Astrocyte (in vitro differentiated cells and primary cell): ENCODE measurements at regions not wholly inside any gene's neighbourhood (a gene's known extent, or its start where the extent isn't known, plus 50 kb on each side); places are given as distances from the start of the nearest gene placed in this dataset.
A peak's percentile ranks its signal among the peaks of the same experiment; 100 is the strongest.

Experiments
- DNase-seq: peaks from one replicate; pipeline ENCODE4 v3.0.0-alpha.2; 2010; ENCODE audit warnings: low read depth
- FAIRE-seq: peaks from 2 replicates; lab custom pipeline; 2011; peaks lifted over from hg19 to GRCh38; lab: Jason Lieb, UNC
- H2AFZ ChIP-seq: 2 replicates; pipeline ENCODE4 v1.6.0; 2012; ENCODE audit warnings: low read depth, low read length, inconsistent platforms
- H3K27ac ChIP-seq: 2 replicates; pipeline ENCODE4 v1.5.1; 2011; ENCODE audit warnings: low read depth, low read length, inconsistent platforms
- H3K27me3 ChIP-seq: 2 replicates; pipeline ENCODE4 v1.6.0; 2011; ENCODE audit warnings: low read length, inconsistent platforms; ENCODE audit not compliant: insufficient read depth
- H3K36me3 ChIP-seq: 2 replicates; pipeline ENCODE4 v1.5.1; 2011; ENCODE audit warnings: low read length, inconsistent platforms; ENCODE audit not compliant: insufficient read depth
- H3K4me1 ChIP-seq: 2 replicates; pipeline ENCODE4 v1.5.1; 2011; ENCODE audit warnings: low read length, inconsistent platforms; ENCODE audit not compliant: insufficient read depth
- H3K4me2 ChIP-seq: 2 replicates; pipeline ENCODE4 v1.6.0; 2012; ENCODE audit warnings: low read length, inconsistent platforms
- H3K4me3 ChIP-seq: 2 replicates; pipeline ENCODE4 v1.5.1; 2011; ENCODE audit warnings: low read depth, mild to moderate bottlenecking, low read length, inconsistent platforms; ENCODE audit not compliant: insufficient read depth
- H3K79me2 ChIP-seq: 2 replicates; pipeline ENCODE4 v1.6.0; 2012; ENCODE audit warnings: mild to moderate bottlenecking, low read length, inconsistent platforms; ENCODE audit not compliant: insufficient read depth
- H3K9ac ChIP-seq: 2 replicates; pipeline ENCODE4 v1.6.0; 2012; ENCODE audit warnings: mild to moderate bottlenecking, low read length, inconsistent platforms
- H3K9me3 ChIP-seq: 2 replicates; pipeline ENCODE4 v1.5.1; 2012; ENCODE audit warnings: low read depth, mild to moderate bottlenecking, low read length, inconsistent platforms; ENCODE audit not compliant: insufficient read depth
- H4K20me1 ChIP-seq: 2 replicates; pipeline ENCODE4 v1.6.0; 2012; ENCODE audit warnings: low read length, inconsistent platforms; ENCODE audit not compliant: insufficient read depth
- H3K27ac Mint-ChIP-seq: one replicate; pipeline ENCODE4 v1.8.0; 2021; ENCODE audit warnings: mild to moderate bottlenecking, mixed read lengths; ENCODE audit not compliant: unreplicated experiment
- H3K27me3 Mint-ChIP-seq: one replicate; pipeline ENCODE4 v1.8.0; 2021; ENCODE audit warnings: low read depth, mixed read lengths; ENCODE audit not compliant: unreplicated experiment
- H3K36me3 Mint-ChIP-seq: one replicate; pipeline ENCODE4 v1.8.0; 2021; ENCODE audit warnings: low read depth, mixed read lengths; ENCODE audit not compliant: unreplicated experiment
- H3K4me1 Mint-ChIP-seq: one replicate; pipeline ENCODE4 v1.8.0; 2021; ENCODE audit warnings: low read depth, mixed read lengths; ENCODE audit not compliant: unreplicated experiment
- H3K4me3 Mint-ChIP-seq: one replicate; pipeline ENCODE4 v1.8.0; 2021; ENCODE audit warnings: mild to moderate bottlenecking, moderate library complexity, mixed read lengths; ENCODE audit not compliant: unreplicated experiment
- H3K9me3 Mint-ChIP-seq: one replicate; pipeline ENCODE4 v1.8.0; 2021; ENCODE audit warnings: mild to moderate bottlenecking, mixed read lengths; ENCODE audit not compliant: unreplicated experiment
- CTCF ChIP-seq: IDR thresholded peaks from 2 replicates; pipeline ENCODE4 v1.5.1; 2011; ENCODE audit warnings: low read depth, mild to moderate bottlenecking, inconsistent platforms, low read length, moderate library complexity; ENCODE audit not compliant: insufficient read depth
- EZH2 ChIP-seq: IDR thresholded peaks from 2 replicates; pipeline ENCODE4 v1.6.1; 2012; ENCODE audit warnings: mild to moderate bottlenecking, low read length, inconsistent platforms; ENCODE audit not compliant: insufficient read depth

- no peak overlapping the region for H2AFZ ChIP-seq
- H3K9me3 Mint-ChIP-seq = peaks cover 19% of the 10 kb centered on the region
- H4K20me1 ChIP-seq = no peaks in the 10 kb centered on the region
- H3K27ac Mint-ChIP-seq = no peak overlapping the region
- H3K27ac ChIP-seq = no peak overlapping the region
- no peak overlapping the region for H3K4me2 ChIP-seq
- FAIRE-seq (no peak), DNase-seq (peak; percentile 31)
- H3K27me3 ChIP-seq = no peaks in the 10 kb centered on the region
- peaks cover 4% of the 10 kb centered on the region for H3K36me3 Mint-ChIP-seq
- H3K36me3 ChIP-seq = no peaks in the 10 kb centered on the region
- H3K79me2 ChIP-seq = no peaks in the 10 kb centered on the region
- H3K9me3 ChIP-seq = peaks cover 11% of the 10 kb centered on the region
- H3K4me1 ChIP-seq = peaks cover 14% of the 10 kb centered on the region
- H3K9ac ChIP-seq = no peak overlapping the region
- H3K27me3 Mint-ChIP-seq = no peaks in the 10 kb centered on the region
- TF ChIP-seq CTCF = no peak
- TF ChIP-seq EZH2 = no peak
- H3K4me3 Mint-ChIP-seq = no peak overlapping the region
- peaks cover 13% of the 10 kb centered on the region for H3K4me1 Mint-ChIP-seq
- H3K4me3 ChIP-seq = no peak overlapping the region
These were observed 290.2 kb downstream of the ZNF608 start for GRCh38 chr5:124456249-124456648.

GRCh38 chr5:124454081-124454480 is 292.4 kb downstream of the ZNF608 start:
- H3K4me3 Mint-ChIP-seq = no peak overlapping the region
- Histone ChIP-seq H3K9me3 (no peaks in the 10 kb centered on the region), H3K4me3 (no peak overlapping the region), H3K4me1 (peaks cover 14% of the 10 kb centered on the region), H3K27ac (peak overlapping the region; percentile 55), H4K20me1 (no peaks in the 10 kb centered on the region), H3K27me3 (peaks cover 4% of the 10 kb centered on the region), H2AFZ (no peak overlapping the region), H3K9ac (peak overlapping the region; percentile 50), H3K79me2 (no peaks in the 10 kb centered on the region), H3K36me3 (no peaks in the 10 kb centered on the region), H3K4me2 (peak overlapping the region; percentile 58)
- peaks cover 13% of the 10 kb centered on the region for H3K4me1 Mint-ChIP-seq
- H3K36me3 Mint-ChIP-seq = no peaks in the 10 kb centered on the region
- no peak for FAIRE-seq
- peak overlapping the region; percentile 79 for H3K27ac Mint-ChIP-seq
- peaks cover 7% of the 10 kb centered on the region for H3K9me3 Mint-ChIP-seq
- DNase-seq = peak; percentile 49
- H3K27me3 Mint-ChIP-seq = no peaks in the 10 kb centered on the region
- TF ChIP-seq EZH2 (no peak), CTCF (no peak)

GRCh38 chr5:124453221-124454051 is 293.0 kb downstream of the ZNF608 start:
- H3K27me3 Mint-ChIP-seq = no peaks in the 10 kb centered on the region
- no peaks in the 10 kb centered on the region for H3K36me3 ChIP-seq
- no peaks in the 10 kb centered on the region for H3K79me2 ChIP-seq
- H3K27ac Mint-ChIP-seq = peak overlapping the region; percentile 79
- peak overlapping the region; percentile 50 for H3K9ac ChIP-seq
- H3K4me1 ChIP-seq = peaks cover 14% of the 10 kb centered on the region
- no peak overlapping the region for H3K4me3 Mint-ChIP-seq
- no peaks in the 10 kb centered on the region for H3K36me3 Mint-ChIP-seq
- no peak overlapping the region for H2AFZ ChIP-seq
- peaks cover 13% of the 10 kb centered on the region for H3K4me1 Mint-ChIP-seq
- DNase-seq = peak; percentile 90
- peaks cover 10% of the 10 kb centered on the region for H3K9me3 Mint-ChIP-seq
- H3K27ac ChIP-seq = peak overlapping the region; percentile 55
- peak overlapping the region; percentile 58 for H3K4me2 ChIP-seq
- H3K4me3 ChIP-seq = no peak overlapping the region
- peaks cover 5% of the 10 kb centered on the region for H3K27me3 ChIP-seq
- TF ChIP-seq CTCF = no peak
- TF ChIP-seq EZH2 = no peak
- peak; percentile 41 for FAIRE-seq
- H3K9me3 ChIP-seq = no peaks in the 10 kb centered on the region
- no peaks in the 10 kb centered on the region for H4K20me1 ChIP-seq
